Endothelial cell of umbilical vein (primary cell): ENCODE measurements at regions not wholly inside any gene's neighbourhood (a gene's known extent, or its start where the extent isn't known, plus 50 kb on each side); places are given as distances from the start of the nearest gene placed in this dataset.

Source experiments
- CTCF ChIP-seq, 2 donors: IDR thresholded peaks; 1 replicate in 1 of 2; 2 replicates in 1 of 2; pipeline ENCODE4 v1.5.1; 2011; ENCODE audit warnings: low read length in 2 of 2, mild to moderate bottlenecking in 2 of 2, moderate library complexity in 2 of 2, control low read depth in 1 of 2, inconsistent platforms in 1 of 2, low read depth in 1 of 2; ENCODE audit not compliant: insufficient read depth in 1 of 2; ENCODE audit errors: extremely low read depth in 1 of 2
- EZH2 ChIP-seq: IDR thresholded peaks from 2 replicates; pipeline ENCODE4 v1.6.1; 2012; ENCODE audit warnings: borderline replicate concordance, low read depth, mild to moderate bottlenecking, moderate library complexity, low read length, inconsistent platforms; ENCODE audit not compliant: severe bottlenecking
- FOS ChIP-seq: IDR thresholded peaks from 2 replicates; pipeline ENCODE4 v1.6.1; 2011; ENCODE audit warnings: mild to moderate bottlenecking, low read length, moderate library complexity, borderline replicate concordance; ENCODE audit not compliant: insufficient read depth
- GATA2 ChIP-seq: IDR thresholded peaks from 2 replicates; pipeline ENCODE4 v1.7.0; 2011; ENCODE audit warnings: low read depth, mild to moderate bottlenecking, moderate library complexity, mixed read lengths, low read length; ENCODE audit not compliant: insufficient read length, insufficient read depth
- MYC ChIP-seq: IDR thresholded peaks from one replicate; pipeline ENCODE4 v1.6.1; 2011; ENCODE audit warnings: mild to moderate bottlenecking, low read depth, low read length
- POLR2A ChIP-seq: IDR thresholded peaks from 2 replicates; pipeline ENCODE4 v1.6.1; 2012; ENCODE audit warnings: low read depth, mild to moderate bottlenecking, control low read depth, low read length
- POLR2AphosphoS5 ChIP-seq: IDR thresholded peaks from 2 replicates; pipeline ENCODE4 v1.6.1; 2012; ENCODE audit warnings: low read depth, mild to moderate bottlenecking, control low read depth, low read length, moderate library complexity; ENCODE audit not compliant: insufficient read depth

- TF ChIP-seq CTCF (IDR thresholded peaks at IDR 0.05; ENCODE audit: extremely low read depth in 1 of 2, insufficient read depth in 1 of 2, low read depth in 1 of 2, low read length in 2 of 2) (no peak), EZH2 (no peak), MYC (no peak), POLR2A (no peak), POLR2AphosphoS5 (no peak), GATA2 (no peak), FOS (no peak)
These were observed 50.1 kb upstream of the KLF12 start for GRCh38 chr13:74184283-74184682.
